WTC11 (cell line): ENCODE measurements at regions not wholly inside any gene's neighbourhood (a gene's known extent, or its start where the extent isn't known, plus 50 kb on each side); places are given as distances from the start of the nearest gene placed in this dataset.
"Not testable (repeated sequence)": the region's sequence is repeated elsewhere in the genome, so short reads cannot be mapped to it uniquely, and the experiment has no call there.

Experiments used
- ATAC-seq: fragments of 200-7000 bp; cut with Tn5 transposase; 2 replicates; pipeline ENCODE4 v1.10.0; 2021; ENCODE audit warnings: mild to moderate bottlenecking, moderate library complexity
- CTCF ChIA-PET: fragments of 300-600 bp; sonication (Branson Sonifier 250); formaldehyde crosslinking; loops from one replicate; lab custom pipeline; 2021; ENCODE audit warnings: antibody characterized with exemption; lab: Charles Lee
- POLR2A ChIA-PET: fragments of 350-600 bp; sonication (Branson Sonifier 250); formaldehyde crosslinking; loops from one replicate; lab custom pipeline; 2021; ENCODE audit warnings: antibody characterized with exemption; lab: Charles Lee
- DNase-seq: peaks from one replicate; pipeline ENCODE4 v3.0.0; 2021; ENCODE audit warnings: low spot score
- H3K27ac Mint-ChIP-seq: 2 replicates; pipeline ENCODE4 v1.8.0; 2021; ENCODE audit warnings: mixed read lengths
- H3K27me3 Mint-ChIP-seq: 2 replicates; pipeline ENCODE4 v1.8.0; 2021; ENCODE audit warnings: low read depth, mild to moderate bottlenecking, moderate library complexity, mixed read lengths
- H3K36me3 Mint-ChIP-seq: 2 replicates; pipeline ENCODE4 v1.8.0; 2021; ENCODE audit warnings: mixed read lengths
- H3K4me1 Mint-ChIP-seq: 2 replicates; pipeline ENCODE4 v1.8.0; 2022; ENCODE audit warnings: mixed read lengths
- H3K4me3 Mint-ChIP-seq: 2 replicates; pipeline ENCODE4 v1.8.0; 2021; ENCODE audit warnings: mild to moderate bottlenecking, moderate library complexity, mixed read lengths
- H3K9me3 Mint-ChIP-seq: 2 replicates; pipeline ENCODE4 v1.8.0; 2021; ENCODE audit warnings: mixed read lengths
- CREM ChIP-seq: sonication (generic); formaldehyde crosslinking; IDR thresholded peaks from 2 replicates; pipeline ENCODE4 v1.8.1; 2022; ENCODE audit warnings: mild to moderate bottlenecking, missing genetic modification reagents, moderate library complexity
- RELA ChIP-seq: sonication (generic); formaldehyde crosslinking; IDR thresholded peaks from 2 replicates; pipeline ENCODE4 v1.8.1; 2022; ENCODE audit warnings: missing genetic modification reagents, mild to moderate bottlenecking, borderline replicate concordance

DNA sequence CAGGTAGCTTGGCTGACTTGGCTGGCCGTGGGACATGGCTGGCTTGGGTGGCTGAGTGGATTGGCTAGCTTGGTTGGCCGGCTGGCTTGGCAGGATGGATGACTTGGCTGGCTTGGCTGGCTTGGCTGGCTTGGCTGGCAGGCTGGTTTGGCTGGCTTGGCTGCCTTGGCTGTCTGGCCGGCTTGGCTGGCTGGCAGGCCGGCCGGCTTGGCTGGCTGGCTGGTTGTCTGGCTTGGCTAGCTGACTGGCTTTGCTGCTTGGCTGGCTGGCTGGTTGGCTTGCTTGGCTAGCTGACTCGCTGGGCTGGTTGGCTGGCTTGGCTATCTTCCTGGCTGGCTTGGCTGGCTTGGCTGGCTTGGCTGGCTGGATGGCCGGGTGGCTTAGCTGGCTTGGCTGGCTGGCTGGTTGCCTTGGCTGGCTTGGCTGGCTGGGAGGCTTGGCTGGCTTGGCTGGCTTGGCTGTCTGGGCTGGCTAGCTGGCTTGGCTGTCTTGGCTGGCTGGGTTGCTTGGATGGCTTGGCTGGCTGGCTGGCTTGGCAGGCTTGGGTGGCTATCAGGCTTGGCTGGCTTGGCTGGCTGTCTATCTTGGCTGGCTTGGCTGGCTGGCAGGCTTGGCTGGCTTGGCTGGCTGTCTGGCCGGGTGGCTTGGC is 129.7 kb upstream of the FAM72C start:
- ChIA-PET CTCF (no interaction called here), POLR2A (no interaction called here)
- DNase-seq, result peak; percentile 10
- TF ChIP-seq CREM (CRISPR knock-in tag), result no peak
- TF ChIP-seq RELA (CRISPR knock-in tag), result peak; percentile 57; the same call in 1 of the 2 replicates
- Mint-ChIP-seq H3K4me1 (no peaks in the 10 kb centered on the region), H3K27ac (no peak overlapping the region), H3K27me3 (no peaks in the 10 kb centered on the region), H3K36me3 (no peaks in the 10 kb centered on the region), H3K4me3 (no peak overlapping the region), H3K9me3 (no peaks in the 10 kb centered on the region)
- ATAC-seq, result no peak

DNA sequence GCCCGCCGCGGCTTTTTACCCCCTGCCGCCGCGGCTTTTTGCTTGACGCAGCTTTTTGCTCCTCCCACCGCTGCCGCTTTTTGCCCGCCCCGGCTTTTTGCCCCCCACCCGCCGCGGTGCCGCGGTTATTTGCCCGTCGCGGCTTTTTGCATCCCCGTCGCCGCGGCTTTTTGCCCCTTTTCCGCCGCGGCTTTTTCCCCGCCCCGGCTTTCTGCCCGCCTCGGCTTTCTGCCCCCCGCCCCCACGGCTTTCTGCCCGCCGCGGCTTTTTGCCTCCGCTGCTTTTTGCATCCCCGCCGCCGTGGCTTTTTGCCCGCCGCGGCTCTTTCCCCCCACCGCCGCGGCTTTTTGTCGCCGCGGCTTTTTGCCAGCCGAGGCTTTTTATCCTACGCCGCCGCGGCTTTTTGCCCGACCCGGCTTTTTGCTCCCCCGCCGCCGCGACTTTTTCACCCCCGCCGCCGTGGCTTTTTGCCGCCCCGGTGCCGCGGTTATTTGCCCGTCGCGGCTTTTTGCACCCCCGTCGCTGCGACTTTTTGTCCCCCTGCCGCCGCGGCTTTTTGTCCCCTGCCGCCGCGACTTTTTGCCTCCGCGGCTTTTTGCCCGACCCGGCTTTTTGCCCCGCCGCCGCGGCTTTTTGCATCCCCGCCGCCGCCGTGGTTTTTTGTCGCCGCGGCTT is 105.5 kb upstream of the FAM72C start:
- H3K27ac Mint-ChIP-seq, H3K27me3 Mint-ChIP-seq, H3K36me3 Mint-ChIP-seq, POLR2A ChIA-PET, H3K4me1 Mint-ChIP-seq, H3K9me3 Mint-ChIP-seq, CTCF ChIA-PET, ATAC-seq: not testable (repeated sequence)
- peak overlapping the region; percentile 51 for H3K4me3 Mint-ChIP-seq
- DNase-seq, result peak; percentile 58

DNA sequence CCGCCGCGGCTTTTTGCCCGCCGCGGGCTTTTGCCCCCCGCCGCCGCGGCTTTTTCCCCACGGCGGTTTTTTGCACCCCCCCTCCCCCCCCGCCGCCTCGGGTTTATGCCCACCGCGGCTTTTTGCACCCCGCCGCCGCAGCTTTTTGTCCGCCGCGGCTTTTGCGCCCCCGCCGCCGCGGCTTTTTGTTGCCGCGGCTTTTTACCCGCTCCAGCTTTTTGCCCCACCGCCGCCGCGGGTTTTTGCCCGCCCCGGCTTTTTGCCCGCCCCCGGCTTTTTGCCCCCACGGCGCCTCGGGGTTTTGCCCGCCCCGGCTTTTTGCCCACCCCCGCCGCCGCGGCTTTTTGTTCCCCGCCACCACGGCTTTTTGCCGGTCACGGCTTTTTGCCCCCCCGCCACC is 104.9 kb upstream of the FAM72C start:
- H3K4me3 Mint-ChIP-seq, DNase-seq, H3K9me3 Mint-ChIP-seq, H3K27ac Mint-ChIP-seq, H3K36me3 Mint-ChIP-seq, CTCF ChIA-PET, ATAC-seq, POLR2A ChIA-PET, H3K27me3 Mint-ChIP-seq, H3K4me1 Mint-ChIP-seq: not testable (repeated sequence)

DNA sequence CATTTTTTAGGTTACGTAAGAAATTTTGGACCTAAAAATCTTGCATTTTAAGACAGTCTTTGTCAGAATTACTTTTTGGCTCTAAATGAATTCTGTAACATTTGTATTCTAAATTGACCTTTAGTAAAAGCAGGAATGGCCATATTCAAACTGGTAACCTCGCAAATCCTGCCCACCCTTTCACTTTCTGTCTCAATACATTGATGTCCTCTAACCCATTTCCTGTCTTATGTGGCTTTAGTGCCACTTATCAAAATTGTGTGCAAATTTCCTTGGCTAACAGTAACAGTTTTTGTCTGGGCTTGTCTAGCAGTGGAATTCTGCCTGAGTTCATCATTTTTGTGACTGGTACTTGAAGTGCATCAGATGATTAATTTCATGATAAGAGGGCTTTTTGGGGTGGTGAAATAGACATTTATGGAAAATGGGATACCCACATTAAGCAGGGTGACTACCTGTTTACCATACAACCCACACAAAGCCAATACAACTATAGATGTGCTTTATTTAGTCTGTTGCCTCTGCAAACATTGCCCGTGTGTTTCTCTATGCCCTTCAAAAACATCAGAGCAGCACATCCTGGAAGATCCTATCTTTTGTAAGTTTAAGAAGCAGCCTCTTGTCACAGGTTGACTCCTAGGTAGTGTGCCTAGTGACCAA is 98.7 kb upstream of the FAM72C start:
- H3K36me3 Mint-ChIP-seq, CTCF ChIA-PET, H3K27me3 Mint-ChIP-seq, H3K27ac Mint-ChIP-seq, H3K4me3 Mint-ChIP-seq, DNase-seq, POLR2A ChIA-PET, H3K4me1 Mint-ChIP-seq, H3K9me3 Mint-ChIP-seq, ATAC-seq: not testable (repeated sequence)

DNA sequence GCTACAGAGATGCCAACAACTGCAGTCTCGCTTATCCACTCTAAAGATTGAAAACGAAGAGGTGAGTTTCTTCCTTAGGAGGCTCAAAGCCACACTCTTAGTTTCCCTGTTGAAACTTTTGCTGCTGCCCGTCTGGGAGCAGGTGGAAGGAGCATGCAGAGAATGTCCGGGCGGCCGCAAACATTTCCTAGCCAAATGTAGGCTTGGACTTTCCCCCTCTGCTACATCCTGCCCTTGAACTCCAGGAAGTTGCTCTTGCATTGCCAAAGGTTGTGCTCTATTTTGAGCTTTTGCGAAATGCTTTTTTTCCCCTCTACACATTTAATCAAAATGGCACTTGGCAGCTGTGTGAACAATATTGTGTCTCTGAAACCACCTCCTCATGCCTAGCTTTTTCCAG is 95.3 kb upstream of the FAM72C start:
- H3K4me3 Mint-ChIP-seq, CTCF ChIA-PET, H3K36me3 Mint-ChIP-seq, H3K27ac Mint-ChIP-seq, POLR2A ChIA-PET, H3K27me3 Mint-ChIP-seq, H3K4me1 Mint-ChIP-seq, H3K9me3 Mint-ChIP-seq, ATAC-seq, DNase-seq: not testable (repeated sequence)

DNA sequence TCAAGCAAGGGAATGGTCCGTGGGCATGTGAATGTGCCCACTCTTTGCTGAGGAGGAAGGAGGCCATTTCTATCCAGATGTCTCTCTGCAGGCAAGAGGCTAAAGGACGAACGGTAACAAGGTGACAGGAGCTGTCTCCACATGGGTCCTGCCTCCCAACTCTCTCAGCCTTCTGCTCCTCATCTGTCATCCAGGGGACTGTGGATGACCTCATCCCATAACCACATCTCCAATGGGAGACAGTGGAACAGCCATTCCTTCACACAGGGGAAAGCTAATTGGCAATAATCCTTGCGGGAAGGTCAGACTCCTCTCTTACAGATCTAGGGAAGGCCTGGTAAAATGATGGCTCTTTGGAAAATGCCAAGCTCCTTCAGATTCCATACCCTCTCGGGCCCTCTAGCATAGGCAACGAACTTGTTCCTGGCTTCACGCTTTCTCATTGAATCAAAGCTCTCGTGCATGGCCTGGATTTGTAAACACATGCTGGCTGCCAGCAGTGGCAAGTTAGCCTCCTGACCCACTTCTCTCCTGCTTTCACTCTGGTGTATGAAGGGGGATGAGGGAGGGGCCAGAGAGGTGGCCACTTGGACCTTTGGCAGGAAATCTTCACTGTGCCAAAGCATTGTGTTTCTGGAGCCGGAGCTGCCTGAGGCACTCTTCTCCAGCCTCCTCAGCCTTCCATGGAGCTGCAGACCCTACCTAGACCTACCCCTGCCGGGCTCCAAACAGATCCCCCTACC is 94.5 kb upstream of the FAM72C start:
- H3K27ac Mint-ChIP-seq, CTCF ChIA-PET, DNase-seq, H3K27me3 Mint-ChIP-seq, H3K9me3 Mint-ChIP-seq, ATAC-seq, POLR2A ChIA-PET, H3K36me3 Mint-ChIP-seq, H3K4me1 Mint-ChIP-seq, H3K4me3 Mint-ChIP-seq: not testable (repeated sequence)

DNA sequence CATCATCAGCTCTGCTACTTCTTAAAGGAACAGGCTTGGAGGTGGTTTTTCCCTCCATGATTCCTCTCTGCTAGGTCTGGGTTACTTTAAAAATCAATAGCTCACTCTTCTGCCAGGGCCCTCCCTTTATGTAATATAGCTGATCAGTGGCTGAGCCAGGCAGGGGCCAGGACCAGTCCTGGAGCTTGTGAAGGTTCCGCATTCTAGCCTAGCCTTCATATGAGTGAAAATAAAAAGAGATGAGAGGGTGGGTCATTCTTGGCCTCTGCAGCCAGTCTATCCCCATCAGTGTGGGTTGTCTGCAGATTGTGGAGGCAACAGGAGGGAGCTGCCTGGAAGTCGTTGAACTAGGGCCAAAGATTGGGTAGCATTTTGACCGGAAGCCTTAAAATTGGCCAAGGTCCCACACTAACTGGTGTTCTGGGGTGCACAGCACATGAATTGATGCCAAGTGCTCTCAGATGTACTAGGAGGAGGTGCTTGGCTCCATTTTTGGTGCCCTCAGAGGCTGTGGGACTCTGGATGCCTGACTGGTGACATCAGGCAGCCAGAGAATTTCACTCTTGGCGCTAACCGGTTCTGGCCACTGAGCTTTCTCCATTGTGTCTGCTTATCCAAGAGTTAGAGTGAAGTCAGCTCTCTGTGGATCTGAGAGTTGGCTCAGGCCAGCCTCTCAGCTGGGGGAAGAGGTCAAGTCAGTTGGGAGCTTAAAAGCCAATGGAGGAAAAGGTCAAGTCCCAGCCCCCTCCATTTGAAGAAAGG is 93.7 kb upstream of the FAM72C start:
- H3K9me3 Mint-ChIP-seq, H3K4me3 Mint-ChIP-seq, H3K27me3 Mint-ChIP-seq, ATAC-seq, H3K36me3 Mint-ChIP-seq, POLR2A ChIA-PET, DNase-seq, H3K4me1 Mint-ChIP-seq, H3K27ac Mint-ChIP-seq, CTCF ChIA-PET: not testable (repeated sequence)

DNA sequence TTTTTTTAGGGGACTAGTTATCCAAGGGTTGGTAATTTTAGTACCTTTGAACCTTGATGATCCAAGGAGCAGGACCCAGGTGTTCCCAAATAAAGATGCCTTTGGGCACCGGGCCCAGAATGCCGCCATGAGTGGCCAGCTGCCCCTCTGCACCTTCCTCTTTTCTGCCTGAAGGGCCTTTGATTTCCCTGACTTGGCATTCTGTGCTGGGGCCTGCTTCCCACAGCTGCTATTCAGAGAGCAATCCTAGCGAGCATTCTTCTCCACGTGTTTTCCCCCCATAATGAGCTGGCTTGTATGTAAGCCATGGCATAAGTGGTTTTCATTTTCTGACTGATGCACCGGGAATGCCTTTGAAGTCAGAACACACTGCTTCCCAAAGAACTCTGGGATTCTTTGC is 77.6 kb upstream of the FAM72C start:
- H3K4me3 Mint-ChIP-seq, H3K27me3 Mint-ChIP-seq, CTCF ChIA-PET, H3K36me3 Mint-ChIP-seq, H3K27ac Mint-ChIP-seq, ATAC-seq, H3K4me1 Mint-ChIP-seq, POLR2A ChIA-PET, DNase-seq, H3K9me3 Mint-ChIP-seq: not testable (repeated sequence)

DNA sequence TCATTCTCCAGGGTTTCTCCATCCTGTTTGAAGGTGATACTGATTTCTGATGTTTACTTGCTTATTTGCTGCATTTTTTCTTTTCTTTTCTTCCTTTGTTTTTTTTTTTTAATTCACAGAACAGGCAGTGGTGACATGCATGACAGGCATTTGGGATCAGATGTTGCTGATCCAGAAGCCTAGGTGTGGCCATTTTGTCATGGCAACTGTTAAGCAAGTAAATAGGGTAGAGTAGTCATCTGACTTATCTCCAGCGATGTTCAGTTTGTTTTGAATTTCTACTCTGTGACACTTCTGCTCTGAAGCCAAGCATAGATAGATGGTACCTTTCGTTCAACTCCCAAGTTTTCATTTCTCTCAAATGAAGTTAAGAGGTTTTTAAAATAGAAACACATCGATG is 74.9 kb upstream of the FAM72C start:
- ATAC-seq, H3K9me3 Mint-ChIP-seq, DNase-seq, POLR2A ChIA-PET, H3K4me1 Mint-ChIP-seq, H3K4me3 Mint-ChIP-seq, H3K27ac Mint-ChIP-seq, H3K36me3 Mint-ChIP-seq, H3K27me3 Mint-ChIP-seq, CTCF ChIA-PET: not testable (repeated sequence)

DNA sequence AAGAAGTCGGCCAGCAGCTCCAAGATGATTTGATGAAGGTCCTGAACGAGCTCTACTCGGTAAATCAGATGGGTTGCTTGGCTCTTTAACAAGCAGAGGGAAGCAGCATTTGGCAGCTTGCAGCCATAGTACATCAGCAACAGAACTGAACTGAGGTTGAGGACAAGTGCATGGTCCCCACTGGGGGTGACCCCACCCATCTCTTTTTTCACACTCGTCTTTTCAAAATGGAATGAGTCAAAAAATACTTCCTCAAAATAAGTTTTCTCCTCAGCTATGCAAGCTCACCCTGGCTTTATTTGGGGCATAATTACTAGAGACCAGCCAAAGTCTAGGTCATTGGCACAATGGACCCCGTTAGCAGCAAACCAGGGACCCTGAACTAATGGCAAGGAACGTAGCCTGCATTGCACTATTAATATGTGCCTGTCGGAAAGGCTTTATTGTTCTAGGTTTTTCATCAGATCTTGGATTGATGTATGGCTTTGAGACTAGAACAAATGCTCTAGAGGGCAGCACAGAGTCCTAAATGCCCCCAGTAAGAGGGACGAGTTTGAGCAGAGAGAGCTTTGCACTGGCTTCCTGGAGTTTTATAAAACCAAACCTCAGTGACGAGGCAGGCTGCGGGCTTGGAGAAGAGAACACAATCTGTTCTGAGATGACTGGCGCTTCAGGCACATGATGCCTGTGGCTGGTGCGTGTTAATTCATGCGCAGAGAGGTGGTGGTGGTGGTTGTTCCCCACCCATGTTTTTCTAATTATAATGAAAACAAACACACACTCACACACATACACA is 74.2 kb upstream of the FAM72C start:
- H3K36me3 Mint-ChIP-seq, H3K4me3 Mint-ChIP-seq, H3K27me3 Mint-ChIP-seq, POLR2A ChIA-PET, H3K27ac Mint-ChIP-seq, H3K4me1 Mint-ChIP-seq, H3K9me3 Mint-ChIP-seq, CTCF ChIA-PET: not testable (repeated sequence)
- ATAC-seq (peak; percentile 90), DNase-seq (peak; percentile 12)
